ENCODE measurements at regions not wholly inside any gene's neighbourhood (a gene's known extent, or its start where the extent isn't known, plus 50 kb on each side); places are given as distances from the start of the nearest gene placed in this dataset.

DNA sequence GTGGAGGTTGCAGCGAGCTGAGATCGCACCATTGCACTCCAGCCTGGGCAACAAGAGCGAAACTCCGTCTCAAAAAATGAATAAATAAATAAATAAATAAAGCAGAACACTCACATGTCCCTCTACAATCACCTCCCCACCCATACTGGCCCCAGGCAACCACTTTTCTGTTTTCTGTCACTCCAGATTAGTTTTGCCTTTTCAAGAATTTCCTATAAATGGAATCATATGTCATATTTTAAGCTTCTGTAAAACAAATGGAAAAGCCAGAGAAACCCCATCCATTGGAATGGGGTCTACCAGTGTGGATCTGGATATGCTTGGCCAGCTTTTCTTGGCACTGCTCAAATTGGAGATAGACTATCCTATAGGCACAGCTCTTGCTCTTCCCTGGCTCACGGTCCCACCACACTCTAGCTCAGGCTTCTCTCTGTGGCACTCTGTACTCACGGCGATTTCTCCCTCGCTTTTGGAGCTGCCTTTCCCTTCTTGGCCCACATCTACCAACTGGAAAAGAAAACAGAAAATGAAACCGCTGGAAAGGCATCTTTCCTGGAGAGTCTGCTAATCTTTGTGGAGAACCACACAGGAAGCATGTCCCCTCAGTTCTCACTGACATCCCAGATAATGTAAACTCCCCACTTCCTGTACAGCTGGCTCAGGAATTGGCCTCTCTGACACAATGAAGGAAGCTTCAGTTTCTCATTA is 210.1 kb downstream of the JCAD start:
- Histone ChIP-seq H3K9me3 (ENCODE audit: low read length) (no peaks in the 10 kb centered on the region), H3K27me3 (ENCODE audit: control insufficient read depth in 1 of 2, insufficient read depth in 2 of 2, low read length in 2 of 2) (no peaks in the 10 kb centered on the region), H3K9ac (ENCODE audit: insufficient read depth, low read depth, low read length) (no peak overlapping the region), H3K4me2 (ENCODE audit: low read depth, low read length) (peak overlapping the region; percentile 41), H3K79me2 (ENCODE audit: insufficient read depth, low read length) (no peaks in the 10 kb centered on the region), H4K20me1 (ENCODE audit: insufficient read depth, low read length) (no peaks in the 10 kb centered on the region), H3K4me1 (ENCODE audit: insufficient read depth, low read length) (no peaks in the 10 kb centered on the region), H3K4me3 (replicated peaks in 1 of 3; ENCODE audit: insufficient read depth in 1 of 3, low read depth in 2 of 3, low read length in 3 of 3) (no peak overlapping the region), H3K36me3 (replicated peaks in 1 of 2; ENCODE audit: control insufficient read depth in 1 of 2, insufficient read depth in 2 of 2, low read length in 2 of 2) (no peaks in the 10 kb centered on the region), H3K27ac (ENCODE audit: extremely low read length, insufficient read depth, low read length) (no peak overlapping the region), H2AFZ (ENCODE audit: low read length) (no peak overlapping the region)
- in situ Hi-C loops (cut with HindIII; ENCODE audit: extremely low pct_ligation_motif_present, low pct_unique_long_range_greater_than_20kb) = no loop called here
- BruUV-seq (replicated peaks) = no TSS peak
- CTCF ChIA-PET (ENCODE audit: low intra/inter-chr PET ratio, low total read pairs) = no interaction called here
- WGBS (ENCODE audit: low lambda C conversion rate) = 56% methylated on average over 9 of the region's 9 CpGs
- ATAC-seq (no peak; the same call in 2 of the 3 replicates), DNase-seq (ENCODE audit: low spot score) (no peak), FAIRE-seq (no peak)
- no peak for TF ChIP-seq GABPA (IDR thresholded peaks at IDR 0.05; ENCODE audit: low read depth, low read length)
- TF ChIP-seq GABPA (CRISPR knock-in tag; IDR thresholded peaks at IDR 0.05; ENCODE audit: low read depth) = peak; percentile 27; the same call in 1 of the 2 replicates
- peak; percentile 33; the same call in 1 of the 2 replicates for TF ChIP-seq ETV5 (CRISPR knock-in tag; IDR thresholded peaks at IDR 0.05; ENCODE audit: borderline replicate concordance)
- TF ChIP-seq, protein P1, sequence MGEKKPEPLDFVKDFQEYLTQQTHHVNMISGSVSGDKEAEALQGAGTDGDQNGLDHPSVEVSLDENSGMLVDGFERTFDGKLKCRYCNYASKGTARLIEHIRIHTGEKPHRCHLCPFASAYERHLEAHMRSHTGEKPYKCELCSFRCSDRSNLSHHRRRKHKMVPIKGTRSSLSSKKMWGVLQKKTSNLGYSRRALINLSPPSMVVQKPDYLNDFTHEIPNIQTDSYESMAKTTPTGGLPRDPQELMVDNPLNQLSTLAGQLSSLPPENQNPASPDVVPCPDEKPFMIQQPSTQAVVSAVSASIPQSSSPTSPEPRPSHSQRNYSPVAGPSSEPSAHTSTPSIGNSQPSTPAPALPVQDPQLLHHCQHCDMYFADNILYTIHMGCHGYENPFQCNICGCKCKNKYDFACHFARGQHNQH (CRISPR knock-in tag; IDR thresholded peaks at IDR 0.05) = no peak
- intact Hi-C loops (cut with micrococcal nuclease; ENCODE audit: unreplicated experiment) = no loop called here
- POLR2A ChIA-PET = no interaction called here

DNA sequence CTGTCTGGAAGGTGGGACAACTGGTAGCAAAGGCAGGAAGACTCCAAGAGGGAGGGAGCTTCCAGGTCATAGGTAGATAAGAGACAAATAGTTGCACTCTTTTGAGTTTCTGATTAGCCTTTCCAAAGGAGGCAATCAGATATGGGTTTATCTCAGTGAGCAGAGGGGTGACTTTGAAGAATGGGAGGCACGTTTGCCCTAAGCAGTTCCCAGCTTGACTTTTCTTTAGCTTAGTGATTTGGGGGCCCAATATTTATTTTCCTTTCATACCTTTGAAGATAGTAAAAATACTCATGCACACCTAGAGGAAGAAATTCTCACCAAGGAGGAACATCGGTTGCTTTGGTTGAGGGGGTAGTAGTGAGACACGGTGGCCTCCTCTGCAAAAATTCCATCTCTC is 212.1 kb upstream of the SVIL start:
- no peak overlapping the region for H2AFZ ChIP-seq (ENCODE audit: low read length)
- intact Hi-C loops (cut with micrococcal nuclease; ENCODE audit: unreplicated experiment) = no loop called here
- no peaks in the 10 kb centered on the region for H4K20me1 ChIP-seq (ENCODE audit: insufficient read depth, low read length)
- BruUV-seq (replicated peaks) = no TSS peak
- no peak overlapping the region for H3K9ac ChIP-seq (ENCODE audit: insufficient read depth, low read depth, low read length)
- peaks cover 5% of the 10 kb centered on the region; the same call in 1 of the 2 replicates for H3K4me1 ChIP-seq (ENCODE audit: insufficient read depth, low read length)
- no peaks in the 10 kb centered on the region for H3K36me3 ChIP-seq (replicated peaks in 1 of 2; ENCODE audit: control insufficient read depth in 1 of 2, insufficient read depth in 2 of 2, low read length in 2 of 2)
- CTCF ChIA-PET (ENCODE audit: low intra/inter-chr PET ratio, low total read pairs) = no interaction called here
- no peak for FAIRE-seq
- POLR2A ChIA-PET = no interaction called here
- WGBS (ENCODE audit: low lambda C conversion rate) = 49% methylated on average over 3 of the region's 3 CpGs
- no peaks in the 10 kb centered on the region; a peak in 1 of 5 replicates for H3K27me3 ChIP-seq (ENCODE audit: control insufficient read depth in 1 of 2, insufficient read depth in 2 of 2, low read length in 2 of 2)
- no peak for ATAC-seq
- H3K79me2 ChIP-seq (ENCODE audit: insufficient read depth, low read length) = no peaks in the 10 kb centered on the region
- TF ChIP-seq, protein P2, sequence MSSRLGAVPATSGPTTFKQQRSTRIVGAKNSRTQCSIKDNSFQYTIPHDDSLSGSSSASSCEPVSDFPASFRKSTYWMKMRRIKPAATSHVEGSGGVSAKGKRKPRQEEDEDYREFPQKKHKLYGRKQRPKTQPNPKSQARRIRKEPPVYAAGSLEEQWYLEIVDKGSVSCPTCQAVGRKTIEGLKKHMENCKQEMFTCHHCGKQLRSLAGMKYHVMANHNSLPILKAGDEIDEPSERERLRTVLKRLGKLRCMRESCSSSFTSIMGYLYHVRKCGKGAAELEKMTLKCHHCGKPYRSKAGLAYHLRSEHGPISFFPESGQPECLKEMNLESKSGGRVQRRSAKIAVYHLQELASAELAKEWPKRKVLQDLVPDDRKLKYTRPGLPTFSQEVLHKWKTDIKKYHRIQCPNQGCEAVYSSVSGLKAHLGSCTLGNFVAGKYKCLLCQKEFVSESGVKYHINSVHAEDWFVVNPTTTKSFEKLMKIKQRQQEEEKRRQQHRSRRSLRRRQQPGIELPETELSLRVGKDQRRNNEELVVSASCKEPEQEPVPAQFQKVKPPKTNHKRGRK (CRISPR knock-in tag; IDR thresholded peaks at IDR 0.05) = no peak
- TF ChIP-seq ZNF564 (CRISPR knock-in tag; IDR thresholded peaks at IDR 0.05) (no peak), MIXL1 (CRISPR knock-in tag; IDR thresholded peaks at IDR 0.05) (no peak), NFATC3 (CRISPR knock-in tag; IDR thresholded peaks at IDR 0.05) (no peak), DPF2 (CRISPR knock-in tag; IDR thresholded peaks at IDR 0.05; ENCODE audit: borderline replicate concordance, low read depth) (no peak), SRSF9 (IDR thresholded peaks at IDR 0.05; ENCODE audit: borderline replicate concordance, insufficient read depth, low read depth, low read length, poor library complexity, severe bottlenecking) (no peak), NR2F1 (CRISPR knock-in tag; IDR thresholded peaks at IDR 0.05) (no peak), ZNF124 (CRISPR knock-in tag; IDR thresholded peaks at IDR 0.05) (no peak), RNF2 (conservative IDR thresholded peaks at IDR 0.05; ENCODE audit: low read depth) (no peak)
- no peak overlapping the region for H3K4me2 ChIP-seq (ENCODE audit: low read depth, low read length)
- in situ Hi-C loops (cut with HindIII; ENCODE audit: extremely low pct_ligation_motif_present, low pct_unique_long_range_greater_than_20kb) = no loop called here
- H3K9me3 ChIP-seq (ENCODE audit: low read length) = no peaks in the 10 kb centered on the region
- H3K27ac ChIP-seq (ENCODE audit: extremely low read length, insufficient read depth, low read length) = no peak overlapping the region
- no peak overlapping the region for H3K4me3 ChIP-seq (replicated peaks in 1 of 3; ENCODE audit: insufficient read depth in 1 of 3, low read depth in 2 of 3, low read length in 3 of 3)
- no peak for DNase-seq (ENCODE audit: low spot score)
